Mammary epithelial cell (primary cell): ENCODE measurements at regions not wholly inside any gene's neighbourhood (a gene's known extent, or its start where the extent isn't known, plus 50 kb on each side); places are given as distances from the start of the nearest gene placed in this dataset.

Source experiments
- EZH2 ChIP-seq: IDR thresholded peaks from 2 replicates; pipeline ENCODE4 v1.6.1; 2012; ENCODE audit warnings: low read length, inconsistent platforms, borderline replicate concordance
- TF ChIP-seq, protein P1 (sequence below), 2 donors: IDR thresholded peaks in 1 of 2; conservative IDR thresholded peaks in 1 of 2; 2 replicates each; pipeline ENCODE4 v1.5.1; 2011 to 2012; ENCODE audit warnings: inconsistent platforms in 2 of 2, low read length in 2 of 2, mild to moderate bottlenecking in 2 of 2, control low read depth in 1 of 2, low read depth in 1 of 2; ENCODE audit not compliant: insufficient read depth in 1 of 2; ENCODE audit errors: extremely low read depth in 1 of 2

DNA sequence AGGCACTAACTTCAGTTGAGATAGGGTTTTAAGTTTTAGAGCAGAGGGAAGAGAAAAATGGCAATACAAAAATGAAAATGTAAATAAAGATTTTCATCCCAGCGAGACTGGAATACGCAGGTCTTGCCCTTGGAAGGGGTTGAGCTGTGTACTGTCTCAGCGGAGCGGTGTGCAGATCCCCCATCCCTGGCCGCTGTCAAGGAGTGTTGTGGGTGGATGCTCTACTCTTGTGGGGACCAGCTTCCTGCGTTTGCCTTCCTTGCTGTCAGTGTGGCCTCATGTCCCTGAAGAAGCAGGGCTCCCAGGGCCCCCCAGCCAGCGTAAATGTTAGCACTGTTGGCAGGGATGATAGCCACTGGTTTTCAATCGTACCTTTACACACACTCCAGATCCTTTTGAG, 249.7 kb upstream of the PITRM1 start:
- TF ChIP-seq, protein P1, sequence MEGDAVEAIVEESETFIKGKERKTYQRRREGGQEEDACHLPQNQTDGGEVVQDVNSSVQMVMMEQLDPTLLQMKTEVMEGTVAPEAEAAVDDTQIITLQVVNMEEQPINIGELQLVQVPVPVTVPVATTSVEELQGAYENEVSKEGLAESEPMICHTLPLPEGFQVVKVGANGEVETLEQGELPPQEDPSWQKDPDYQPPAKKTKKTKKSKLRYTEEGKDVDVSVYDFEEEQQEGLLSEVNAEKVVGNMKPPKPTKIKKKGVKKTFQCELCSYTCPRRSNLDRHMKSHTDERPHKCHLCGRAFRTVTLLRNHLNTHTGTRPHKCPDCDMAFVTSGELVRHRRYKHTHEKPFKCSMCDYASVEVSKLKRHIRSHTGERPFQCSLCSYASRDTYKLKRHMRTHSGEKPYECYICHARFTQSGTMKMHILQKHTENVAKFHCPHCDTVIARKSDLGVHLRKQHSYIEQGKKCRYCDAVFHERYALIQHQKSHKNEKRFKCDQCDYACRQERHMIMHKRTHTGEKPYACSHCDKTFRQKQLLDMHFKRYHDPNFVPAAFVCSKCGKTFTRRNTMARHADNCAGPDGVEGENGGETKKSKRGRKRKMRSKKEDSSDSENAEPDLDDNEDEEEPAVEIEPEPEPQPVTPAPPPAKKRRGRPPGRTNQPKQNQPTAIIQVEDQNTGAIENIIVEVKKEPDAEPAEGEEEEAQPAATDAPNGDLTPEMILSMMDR (conservative IDR thresholded peaks at IDR 0.05 in 1 of 2, IDR thresholded peaks at IDR 0.05 in 1 of 2; ENCODE audit: extremely low read depth in 1 of 2, insufficient read depth in 1 of 2, low read depth in 1 of 2, low read length in 2 of 2), result no peak
- TF ChIP-seq EZH2, result no peak
